Astrocyte of the cerebellum (primary cell): ENCODE measurements at regions not wholly inside any gene's neighbourhood (a gene's known extent, or its start where the extent isn't known, plus 50 kb on each side); places are given as distances from the start of the nearest gene placed in this dataset.

Experiments used
- DNase-seq: peaks from one replicate; pipeline ENCODE4 v3.0.0-alpha.2; 2011; ENCODE audit warnings: low read depth
- H3K4me3 ChIP-seq: 2 replicates; pipeline ENCODE4 v1.5.1; 2011; ENCODE audit warnings: mild to moderate bottlenecking, low read depth, low read length, moderate library complexity
- in situ Hi-C: cut with HindIII; loops from 2 replicates; pipeline ENCODE4 v1.10.0; 2017; ENCODE audit warnings: low sequenced_read_pairs
- TF ChIP-seq, protein P1 (sequence below): IDR thresholded peaks from 2 replicates; pipeline ENCODE4 v1.5.1; 2012; ENCODE audit warnings: low read length, low read depth, moderate library complexity, mild to moderate bottlenecking; ENCODE audit errors: missing control alignments

DNA sequence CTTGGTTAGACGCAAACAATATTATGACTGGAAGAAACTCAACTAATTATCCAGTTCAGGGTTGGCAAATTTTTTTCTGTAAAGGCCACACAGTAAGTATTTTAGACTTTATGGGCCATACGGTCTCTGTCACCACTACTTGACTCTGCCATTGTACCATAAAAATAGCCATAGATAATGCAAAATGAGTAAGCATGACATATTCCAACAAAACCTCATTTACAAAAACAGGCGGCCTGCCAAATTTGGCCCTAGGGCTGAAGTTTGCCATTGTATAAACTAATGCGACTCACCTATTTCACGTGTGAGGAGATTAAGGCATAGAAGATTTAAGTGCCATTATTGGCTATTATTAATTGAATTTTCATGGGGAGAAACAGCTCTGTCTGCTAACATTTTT lies 116.8 kb upstream of the CNTN6 start:
- H3K4me3 ChIP-seq, result no peak overlapping the region
- in situ Hi-C loops, result no loop called here
- DNase-seq, result no peak
- TF ChIP-seq, protein P1, sequence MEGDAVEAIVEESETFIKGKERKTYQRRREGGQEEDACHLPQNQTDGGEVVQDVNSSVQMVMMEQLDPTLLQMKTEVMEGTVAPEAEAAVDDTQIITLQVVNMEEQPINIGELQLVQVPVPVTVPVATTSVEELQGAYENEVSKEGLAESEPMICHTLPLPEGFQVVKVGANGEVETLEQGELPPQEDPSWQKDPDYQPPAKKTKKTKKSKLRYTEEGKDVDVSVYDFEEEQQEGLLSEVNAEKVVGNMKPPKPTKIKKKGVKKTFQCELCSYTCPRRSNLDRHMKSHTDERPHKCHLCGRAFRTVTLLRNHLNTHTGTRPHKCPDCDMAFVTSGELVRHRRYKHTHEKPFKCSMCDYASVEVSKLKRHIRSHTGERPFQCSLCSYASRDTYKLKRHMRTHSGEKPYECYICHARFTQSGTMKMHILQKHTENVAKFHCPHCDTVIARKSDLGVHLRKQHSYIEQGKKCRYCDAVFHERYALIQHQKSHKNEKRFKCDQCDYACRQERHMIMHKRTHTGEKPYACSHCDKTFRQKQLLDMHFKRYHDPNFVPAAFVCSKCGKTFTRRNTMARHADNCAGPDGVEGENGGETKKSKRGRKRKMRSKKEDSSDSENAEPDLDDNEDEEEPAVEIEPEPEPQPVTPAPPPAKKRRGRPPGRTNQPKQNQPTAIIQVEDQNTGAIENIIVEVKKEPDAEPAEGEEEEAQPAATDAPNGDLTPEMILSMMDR, result no peak

DNA sequence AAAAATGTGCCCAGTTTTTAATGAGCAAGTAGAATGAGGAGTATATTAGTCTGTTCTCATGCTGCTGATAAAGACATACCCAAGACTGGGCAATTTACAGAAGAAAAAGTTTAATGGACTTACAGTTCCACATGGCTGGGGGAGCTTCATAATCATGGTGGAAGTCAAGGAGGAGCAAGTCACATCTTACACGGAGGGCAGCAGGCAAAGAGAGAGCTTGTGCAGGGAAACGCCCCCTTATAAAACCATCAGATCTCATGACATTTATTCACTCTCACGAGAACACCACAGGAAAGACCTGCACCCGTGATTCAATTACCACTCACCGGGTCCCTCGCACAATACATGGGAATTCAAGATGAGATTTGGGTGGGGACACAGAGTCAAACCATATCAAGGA lies 111.7 kb upstream of the CNTN6 start:
- in situ Hi-C loops, result no loop called here
- DNase-seq, result no peak
- no peak overlapping the region for H3K4me3 ChIP-seq
- TF ChIP-seq, protein P1, result no peak

DNA sequence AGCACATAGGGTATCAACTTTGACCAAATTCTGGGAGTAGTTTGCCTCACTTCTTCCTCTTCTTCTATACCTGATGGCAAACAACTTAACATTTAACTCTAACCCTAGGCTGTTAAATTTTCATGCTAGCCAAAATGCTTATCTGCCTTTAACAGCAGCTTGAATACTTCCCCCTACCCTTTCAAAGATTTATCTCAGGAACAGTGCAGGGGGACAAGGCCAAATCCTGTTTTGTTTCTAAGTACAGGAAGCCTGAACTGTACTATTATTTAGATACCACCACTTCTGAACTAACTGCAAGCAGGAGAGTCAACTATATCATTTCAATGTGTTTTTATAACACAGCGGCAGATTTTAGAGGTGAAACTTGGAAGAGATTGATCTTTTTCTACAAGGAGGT lies 104.0 kb upstream of the CNTN6 start:
- H3K4me3 ChIP-seq, result no peak overlapping the region
- DNase-seq, result no peak
- in situ Hi-C loops, result loop anchor here (5.0 kb wide), 1 partner anchor 49 kb away; no protein-coding TSS in a partner anchor
- TF ChIP-seq, protein P1, result no peak

DNA sequence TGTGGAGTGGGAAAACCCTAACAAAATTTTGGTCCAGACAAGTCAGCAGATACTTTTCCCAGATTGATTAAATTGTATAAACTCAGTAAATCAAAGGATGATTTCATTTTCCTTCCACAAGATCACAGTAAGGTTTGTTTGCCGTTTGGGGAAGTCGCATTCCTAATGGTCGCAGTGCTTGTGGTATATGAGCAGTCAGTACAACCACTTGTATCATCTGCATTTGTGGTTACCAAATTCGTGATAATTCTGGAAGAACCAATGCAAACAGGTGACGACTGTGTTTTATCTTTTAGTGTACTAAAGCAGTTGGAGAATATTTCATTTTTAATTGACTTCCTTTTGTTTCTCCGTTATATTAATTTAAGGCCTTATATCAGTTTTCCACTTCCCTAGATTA lies 100.0 kb upstream of the CNTN6 start:
- H3K4me3 ChIP-seq, result no peak overlapping the region
- TF ChIP-seq, protein P1, result no peak
- no peak for DNase-seq
- in situ Hi-C loops, result no loop called here

DNA sequence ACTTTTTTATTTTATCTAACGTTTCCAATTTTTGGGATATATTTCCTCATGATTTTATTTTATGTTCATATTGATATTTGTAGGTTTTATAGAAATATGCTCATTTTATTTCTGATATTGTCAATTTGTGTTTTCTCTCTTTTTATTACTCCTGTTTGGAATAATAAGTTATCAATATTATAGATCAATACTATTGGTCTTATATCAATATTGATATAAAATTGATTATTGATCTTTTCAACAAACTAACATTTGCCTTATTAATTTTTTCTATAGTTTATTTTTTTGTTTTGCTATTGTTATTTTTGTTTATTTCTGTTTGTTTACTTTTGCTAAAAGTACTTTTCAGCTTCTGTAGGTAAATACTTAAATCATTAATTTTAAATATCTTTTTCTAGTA lies 90.8 kb upstream of the CNTN6 start:
- DNase-seq, result no peak
- H3K4me3 ChIP-seq, result no peak overlapping the region
- TF ChIP-seq, protein P1, result no peak
- in situ Hi-C loops, result no loop called here

DNA sequence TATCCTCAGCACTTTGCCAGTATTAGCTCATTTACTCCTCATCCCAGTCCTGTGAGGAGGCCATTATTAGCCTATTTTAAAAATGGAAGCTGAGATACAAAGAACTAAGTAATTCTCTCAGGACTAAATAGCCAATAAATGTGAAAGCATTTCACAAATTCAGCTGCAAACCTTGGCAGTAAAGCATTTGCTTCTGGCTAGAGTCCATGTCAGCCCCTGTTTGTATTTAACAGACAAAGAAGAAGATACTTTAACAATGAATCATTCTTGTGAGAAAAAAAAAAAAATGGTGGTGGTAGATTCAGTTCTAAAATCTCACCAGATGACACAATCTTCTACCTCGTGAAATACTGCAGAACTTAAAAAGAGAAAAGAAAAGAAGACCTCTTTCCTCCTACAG lies 85.0 kb upstream of the CNTN6 start:
- DNase-seq, result peak; percentile 91
- in situ Hi-C loops, result no loop called here
- no peak overlapping the region for H3K4me3 ChIP-seq
- TF ChIP-seq, protein P1, result no peak

DNA sequence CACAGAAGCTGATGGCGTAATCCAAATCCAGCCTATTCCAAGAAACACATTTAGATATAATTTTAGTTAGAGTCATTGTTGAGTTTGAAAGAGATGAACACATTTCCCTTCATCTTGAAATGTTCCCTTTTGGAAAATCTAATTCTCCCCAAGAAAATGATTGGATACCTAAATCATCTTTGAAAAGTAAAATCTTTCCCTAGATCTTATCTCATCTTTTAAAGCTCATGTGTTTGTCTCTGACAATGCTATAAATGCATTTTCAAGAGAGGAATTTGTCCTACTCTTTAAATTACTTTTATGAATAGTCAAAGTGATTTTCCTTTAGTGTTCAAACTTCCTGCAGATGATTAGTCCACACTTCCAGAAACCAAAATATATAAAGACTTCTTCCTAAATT lies 82.6 kb upstream of the CNTN6 start:
- DNase-seq, result no peak
- TF ChIP-seq, protein P1, result no peak
- no peak overlapping the region for H3K4me3 ChIP-seq
- in situ Hi-C loops, result no loop called here
